ENCODE measurements at regions not wholly inside any gene's neighbourhood (a gene's known extent, or its start where the extent isn't known, plus 50 kb on each side); places are given as distances from the start of the nearest gene placed in this dataset.

- no peak for TF ChIP-seq CTCF (IDR thresholded peaks at IDR 0.05; ENCODE audit: insufficient read depth, missing control alignments)
- DNase-seq (ENCODE audit: insufficient read length, low spot score), result no peak
- FAIRE-seq, result no peak
Observed at GRCh38 chr2:100677611-100678185, 114.9 kb downstream of the PDCL3 start.

- no peak for TF ChIP-seq CTCF (IDR thresholded peaks at IDR 0.05; ENCODE audit: insufficient read depth, missing control alignments)
- FAIRE-seq (no peak), DNase-seq (ENCODE audit: insufficient read length, low spot score) (no peak)
Observed at GRCh38 chr2:100679211-100679610, 116.4 kb downstream of the PDCL3 start.

- FAIRE-seq, result no peak
- no peak for DNase-seq (ENCODE audit: insufficient read length, low spot score)
- no peak for TF ChIP-seq CTCF (IDR thresholded peaks at IDR 0.05; ENCODE audit: insufficient read depth, missing control alignments)
Observed at GRCh38 chr2:100682536-100682935, 119.7 kb downstream of the PDCL3 start.

- no peak for FAIRE-seq
- no peak for DNase-seq (ENCODE audit: insufficient read length, low spot score)
- TF ChIP-seq CTCF (IDR thresholded peaks at IDR 0.05; ENCODE audit: insufficient read depth, missing control alignments), result no peak
Observed at GRCh38 chr2:100683231-100683630, 120.4 kb downstream of the PDCL3 start.

GRCh38 chr2:100691846-100692245, 128.1 kb upstream of the NPAS2 start:
- no peak for TF ChIP-seq CTCF (IDR thresholded peaks at IDR 0.05; ENCODE audit: insufficient read depth, missing control alignments)
- DNase-seq (ENCODE audit: insufficient read length, low spot score) (no peak), FAIRE-seq (no peak)

- FAIRE-seq (no peak), DNase-seq (ENCODE audit: insufficient read length, low spot score) (no peak)
- TF ChIP-seq CTCF (IDR thresholded peaks at IDR 0.05; ENCODE audit: insufficient read depth, missing control alignments), result no peak
Observed at GRCh38 chr2:100692381-100692780, 127.6 kb upstream of the NPAS2 start.

- DNase-seq (ENCODE audit: insufficient read length, low spot score), result no peak
- TF ChIP-seq CTCF (IDR thresholded peaks at IDR 0.05; ENCODE audit: insufficient read depth, missing control alignments), result no peak
- FAIRE-seq, result no peak
Observed at GRCh38 chr2:100692906-100693305, 127.0 kb upstream of the NPAS2 start.
